ENCODE measurements at regions not wholly inside any gene's neighbourhood (a gene's known extent, or its start where the extent isn't known, plus 50 kb on each side); places are given as distances from the start of the nearest gene placed in this dataset.

DNA sequence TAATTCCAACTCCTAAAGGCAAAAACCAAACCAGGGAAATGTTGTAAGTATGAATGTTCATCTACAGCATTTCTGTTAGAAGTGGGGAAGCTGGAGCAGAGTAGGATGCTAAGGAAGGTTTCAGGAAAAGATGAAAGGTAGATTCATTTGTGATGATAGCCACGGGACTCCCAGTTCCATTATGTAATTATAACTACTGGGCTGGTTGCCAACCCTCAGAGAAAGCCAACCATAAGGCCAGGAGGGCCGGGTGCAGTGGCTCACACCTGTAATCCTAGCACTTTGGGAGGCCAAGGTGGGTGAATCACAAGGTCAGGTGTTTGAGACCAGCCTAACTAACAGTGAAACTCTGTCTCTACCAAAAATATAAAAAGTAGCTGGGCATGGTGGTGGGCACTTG is 288.9 kb upstream of the ETAA1 start:
- TF ChIP-seq EGR1 (IDR thresholded peaks at IDR 0.05) (no peak), NFIC (IDR thresholded peaks at IDR 0.05) (0 out of 2 replicates have a peak, but pooled peaks have one; percentile 18), CEBPB (IDR thresholded peaks at IDR 0.05) (no peak)
- TF ChIP-seq, protein P1, sequence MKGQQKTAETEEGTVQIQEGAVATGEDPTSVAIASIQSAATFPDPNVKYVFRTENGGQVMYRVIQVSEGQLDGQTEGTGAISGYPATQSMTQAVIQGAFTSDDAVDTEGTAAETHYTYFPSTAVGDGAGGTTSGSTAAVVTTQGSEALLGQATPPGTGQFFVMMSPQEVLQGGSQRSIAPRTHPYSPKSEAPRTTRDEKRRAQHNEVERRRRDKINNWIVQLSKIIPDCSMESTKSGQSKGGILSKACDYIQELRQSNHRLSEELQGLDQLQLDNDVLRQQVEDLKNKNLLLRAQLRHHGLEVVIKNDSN (IDR thresholded peaks at IDR 0.05), result no peak

DNA sequence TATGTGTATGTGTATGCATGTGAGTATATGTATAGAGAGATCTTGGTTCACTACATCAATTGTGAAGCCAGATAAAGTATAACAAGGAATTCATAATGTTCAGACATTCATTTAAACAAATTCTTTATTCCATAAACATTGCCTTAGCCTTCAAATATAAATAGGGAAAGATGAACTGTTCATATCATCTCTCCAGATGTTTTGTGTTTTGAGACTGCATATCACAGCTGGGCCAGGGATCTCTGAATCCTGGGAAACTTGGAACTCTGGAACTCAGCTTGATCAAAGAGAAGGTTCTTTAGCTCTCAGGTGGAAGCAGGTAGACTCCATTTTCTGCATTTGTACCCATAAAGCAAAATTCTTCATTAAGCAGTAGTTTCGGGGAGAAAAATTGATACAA is 272.6 kb upstream of the ETAA1 start:
- TF ChIP-seq EGR1 (IDR thresholded peaks at IDR 0.05) (no peak), TCF12 (IDR thresholded peaks at IDR 0.05; ENCODE audit: low read depth) (no peak), ZBTB7A (IDR thresholded peaks at IDR 0.05; ENCODE audit: low read depth) (no peak), CEBPB (IDR thresholded peaks at IDR 0.05) (no peak), YY1 (IDR thresholded peaks at IDR 0.05; ENCODE audit: low read depth) (no peak), EP300 (IDR thresholded peaks at IDR 0.05; ENCODE audit: borderline replicate concordance) (no peak), FOXM1 (IDR thresholded peaks at IDR 0.05; ENCODE audit: borderline replicate concordance, low read depth) (no peak), TAF1 (IDR thresholded peaks at IDR 0.05; ENCODE audit: low read depth) (no peak), NFIC (IDR thresholded peaks at IDR 0.05) (no peak), CREB1 (IDR thresholded peaks at IDR 0.05; ENCODE audit: low read depth) (no peak), TEAD4 (IDR thresholded peaks at IDR 0.05) (no peak)
- TF ChIP-seq, protein P2, sequence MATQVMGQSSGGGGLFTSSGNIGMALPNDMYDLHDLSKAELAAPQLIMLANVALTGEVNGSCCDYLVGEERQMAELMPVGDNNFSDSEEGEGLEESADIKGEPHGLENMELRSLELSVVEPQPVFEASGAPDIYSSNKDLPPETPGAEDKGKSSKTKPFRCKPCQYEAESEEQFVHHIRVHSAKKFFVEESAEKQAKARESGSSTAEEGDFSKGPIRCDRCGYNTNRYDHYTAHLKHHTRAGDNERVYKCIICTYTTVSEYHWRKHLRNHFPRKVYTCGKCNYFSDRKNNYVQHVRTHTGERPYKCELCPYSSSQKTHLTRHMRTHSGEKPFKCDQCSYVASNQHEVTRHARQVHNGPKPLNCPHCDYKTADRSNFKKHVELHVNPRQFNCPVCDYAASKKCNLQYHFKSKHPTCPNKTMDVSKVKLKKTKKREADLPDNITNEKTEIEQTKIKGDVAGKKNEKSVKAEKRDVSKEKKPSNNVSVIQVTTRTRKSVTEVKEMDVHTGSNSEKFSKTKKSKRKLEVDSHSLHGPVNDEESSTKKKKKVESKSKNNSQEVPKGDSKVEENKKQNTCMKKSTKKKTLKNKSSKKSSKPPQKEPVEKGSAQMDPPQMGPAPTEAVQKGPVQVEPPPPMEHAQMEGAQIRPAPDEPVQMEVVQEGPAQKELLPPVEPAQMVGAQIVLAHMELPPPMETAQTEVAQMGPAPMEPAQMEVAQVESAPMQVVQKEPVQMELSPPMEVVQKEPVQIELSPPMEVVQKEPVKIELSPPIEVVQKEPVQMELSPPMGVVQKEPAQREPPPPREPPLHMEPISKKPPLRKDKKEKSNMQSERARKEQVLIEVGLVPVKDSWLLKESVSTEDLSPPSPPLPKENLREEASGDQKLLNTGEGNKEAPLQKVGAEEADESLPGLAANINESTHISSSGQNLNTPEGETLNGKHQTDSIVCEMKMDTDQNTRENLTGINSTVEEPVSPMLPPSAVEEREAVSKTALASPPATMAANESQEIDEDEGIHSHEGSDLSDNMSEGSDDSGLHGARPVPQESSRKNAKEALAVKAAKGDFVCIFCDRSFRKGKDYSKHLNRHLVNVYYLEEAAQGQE (IDR thresholded peaks at IDR 0.05; ENCODE audit: low read depth), result no peak
- TF ChIP-seq, protein P1 (IDR thresholded peaks at IDR 0.05), result no peak
- TF ChIP-seq, protein P3, sequence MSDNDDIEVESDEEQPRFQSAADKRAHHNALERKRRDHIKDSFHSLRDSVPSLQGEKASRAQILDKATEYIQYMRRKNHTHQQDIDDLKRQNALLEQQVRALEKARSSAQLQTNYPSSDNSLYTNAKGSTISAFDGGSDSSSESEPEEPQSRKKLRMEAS (IDR thresholded peaks at IDR 0.05), result no peak

DNA sequence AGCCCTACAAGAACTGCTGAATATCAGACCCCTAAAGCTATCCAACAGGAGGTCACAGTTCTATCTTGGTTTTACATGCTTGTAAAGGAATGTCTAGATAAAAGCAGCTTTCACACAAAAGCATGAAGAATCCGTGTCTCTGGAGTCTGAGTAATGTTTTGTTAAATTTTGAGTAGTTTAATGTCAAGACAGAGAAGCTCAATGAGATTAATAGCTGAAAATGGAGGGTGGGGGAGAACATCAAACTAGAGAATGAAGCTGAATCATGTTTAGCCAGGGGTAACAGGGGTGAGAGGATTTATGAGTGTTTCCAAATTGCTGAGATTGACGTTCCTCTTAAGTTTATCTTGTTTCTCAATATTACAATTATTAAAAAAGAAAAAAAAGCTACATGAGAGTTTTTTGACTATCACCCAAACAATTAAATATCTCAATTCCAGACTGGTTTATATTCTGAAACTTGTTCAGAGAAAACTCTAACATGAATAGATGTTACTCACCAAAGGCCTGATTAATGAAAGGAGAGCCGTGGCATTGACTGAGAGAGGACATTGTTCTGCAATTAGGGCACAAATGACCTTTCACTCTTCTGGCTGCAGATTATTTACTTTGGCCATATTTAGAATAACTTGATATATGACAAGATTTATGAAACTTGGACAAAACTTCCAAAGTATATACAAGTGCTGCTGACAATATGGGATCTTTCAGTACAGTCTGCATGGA is 266.4 kb upstream of the ETAA1 start:
- TF ChIP-seq, protein P2 (IDR thresholded peaks at IDR 0.05; ENCODE audit: low read depth), result no peak
- TF ChIP-seq YY1 (IDR thresholded peaks at IDR 0.05; ENCODE audit: low read depth) (no peak), FOXM1 (IDR thresholded peaks at IDR 0.05; ENCODE audit: borderline replicate concordance, low read depth) (no peak), TCF12 (IDR thresholded peaks at IDR 0.05; ENCODE audit: low read depth) (no peak), ZBTB7A (IDR thresholded peaks at IDR 0.05; ENCODE audit: low read depth) (no peak), EP300 (IDR thresholded peaks at IDR 0.05; ENCODE audit: borderline replicate concordance) (no peak), TAF1 (IDR thresholded peaks at IDR 0.05; ENCODE audit: low read depth) (no peak), CREB1 (IDR thresholded peaks at IDR 0.05; ENCODE audit: low read depth) (no peak), TEAD4 (IDR thresholded peaks at IDR 0.05) (no peak), NFIC (IDR thresholded peaks at IDR 0.05) (no peak), EGR1 (IDR thresholded peaks at IDR 0.05) (no peak), RAD21 (IDR thresholded peaks at IDR 0.05; ENCODE audit: low read depth) (no peak), CEBPB (IDR thresholded peaks at IDR 0.05) (no peak)
- TF ChIP-seq, protein P3 (IDR thresholded peaks at IDR 0.05), result no peak
- TF ChIP-seq, protein P1 (IDR thresholded peaks at IDR 0.05), result no peak

DNA sequence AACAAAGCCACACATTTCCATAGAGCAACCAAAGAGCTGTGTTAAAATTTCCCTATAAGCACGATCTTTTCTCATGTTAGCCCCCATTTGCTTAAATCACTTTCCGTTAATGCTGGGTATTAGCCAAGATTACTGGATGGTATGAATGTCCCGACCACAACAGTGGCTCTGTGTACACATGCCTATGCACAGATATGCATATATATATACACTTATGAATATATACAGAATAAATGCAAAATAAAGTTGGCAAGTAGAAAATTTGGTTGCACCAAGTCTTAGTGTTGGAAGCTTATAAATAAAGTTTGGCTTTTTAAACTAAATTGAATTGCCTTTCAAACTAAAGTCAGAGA is 265.9 kb upstream of the ETAA1 start:
- no peak for TF ChIP-seq RAD21 (IDR thresholded peaks at IDR 0.05; ENCODE audit: low read depth)
- TF ChIP-seq FOXM1 (IDR thresholded peaks at IDR 0.05; ENCODE audit: borderline replicate concordance, low read depth), result no peak

DNA sequence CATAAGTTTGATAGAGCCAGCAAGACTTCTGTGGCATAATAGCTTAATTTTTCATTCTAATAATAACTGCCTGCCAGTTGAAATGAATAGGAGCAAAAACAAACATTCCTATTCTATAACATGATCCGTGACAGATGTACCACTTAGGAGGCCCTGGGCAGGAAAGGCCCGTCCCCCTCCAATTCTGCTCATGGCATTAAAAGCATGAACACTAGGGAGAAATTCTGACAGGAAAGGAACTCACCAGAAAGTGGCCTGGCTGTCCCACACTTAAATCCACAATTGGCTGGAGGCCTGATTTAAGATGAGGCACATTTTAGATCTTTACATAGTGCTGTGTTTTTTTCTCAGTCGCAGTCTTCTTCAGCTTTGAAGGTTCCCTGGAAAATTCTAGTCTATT is 261.9 kb upstream of the ETAA1 start:
- TF ChIP-seq CEBPB (IDR thresholded peaks at IDR 0.05) (no peak), EGR1 (IDR thresholded peaks at IDR 0.05) (no peak)

DNA sequence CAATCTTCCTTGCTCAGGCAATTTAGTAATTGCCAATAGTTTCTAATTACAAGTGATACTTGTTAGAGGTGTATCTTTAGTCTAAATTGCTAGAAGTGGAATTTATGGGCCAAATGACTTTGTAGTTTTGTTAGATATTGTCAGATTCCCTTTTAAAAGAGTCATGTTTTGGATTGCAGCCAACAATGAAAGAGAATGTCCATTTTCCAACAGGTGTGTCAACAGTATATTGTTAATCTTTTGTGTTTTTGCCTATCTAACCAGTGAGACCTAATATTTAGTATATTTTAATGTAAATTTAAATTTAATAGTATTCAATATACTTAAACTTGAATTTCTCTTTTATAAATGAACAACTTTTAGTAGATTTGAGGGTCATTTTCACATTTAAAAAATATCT is 259.4 kb upstream of the ETAA1 start:
- peak; percentile 67 for TF ChIP-seq NFIC (IDR thresholded peaks at IDR 0.05)
- TF ChIP-seq, protein P1 (IDR thresholded peaks at IDR 0.05), result no peak
- TF ChIP-seq, protein P2 (IDR thresholded peaks at IDR 0.05; ENCODE audit: low read depth), result no peak

All from Ishikawa (cell line).